ENCODE measurements at regions not wholly inside any gene's neighbourhood (a gene's known extent, or its start where the extent isn't known, plus 50 kb on each side); places are given as distances from the start of the nearest gene placed in this dataset.
A peak's percentile ranks its signal among the peaks of the same experiment; 100 is the strongest.

GRCh38 chr10:36114141-36114540 lies 472.0 kb upstream of the FZD8 start:
- intact Hi-C loops (cut with DNase I) = no loop called here

GRCh38 chr10:36111676-36112075 lies 469.6 kb upstream of the FZD8 start:
- TF ChIP-seq EP300 (IDR thresholded peaks at IDR 0.05) = no peak
- Histone ChIP-seq H3K4me3 (no peak overlapping the region), H3K4me1 (peaks cover 0 to 29% (median 18%) of the 10 kb centered on the region in 4 donors), H3K27ac (no peak overlapping the region), H3K27me3 (no peaks in the 10 kb centered on the region), H3K36me3 (no peaks in the 10 kb centered on the region), H3K9me3 (no peaks in the 10 kb centered on the region)
- intact Hi-C loops (cut with DNase I) = no loop called here
- no peak for DNase-seq
- WGBS, 2 donors = 75 to 81% methylated on average over 2 of the region's 2 CpGs

More at GRCh38 chr10:36114141-36114540, 472.0 kb upstream of the FZD8 start:
- TF ChIP-seq POLR2A (IDR thresholded peaks at IDR 0.05) (no peak), CTCF (IDR thresholded peaks at IDR 0.05) (no peak), EP300 (IDR thresholded peaks at IDR 0.05) (no peak), POLR2AphosphoS5 (IDR thresholded peaks at IDR 0.05) (no peak)
- Histone ChIP-seq H3K9me3 (no peaks in the 10 kb centered on the region), H3K4me1 (peaks cover 0 to 54% (median 43%) of the 10 kb centered on the region in 4 donors), H3K4me3 (no peak overlapping the region), H3K36me3 (no peaks in the 10 kb centered on the region), H3K27me3 (no peaks in the 10 kb centered on the region), H3K27ac (no peak overlapping the region)
- DNase-seq = no peak
- WGBS, 2 donors = 81 to 88% methylated on average over 1 of the region's 1 CpG

GRCh38 chr10:36110097-36110496 lies 468.0 kb upstream of the FZD8 start:
- no peaks in the 10 kb centered on the region for H3K27me3 ChIP-seq
- intact Hi-C loops (cut with DNase I) = no loop called here
- H3K9me3 ChIP-seq = no peaks in the 10 kb centered on the region
- no peak overlapping the region for H3K27ac ChIP-seq
- TF ChIP-seq EP300 (IDR thresholded peaks at IDR 0.05) = no peak
- TF ChIP-seq CTCF (IDR thresholded peaks at IDR 0.05) = no peak
- no peak for TF ChIP-seq POLR2AphosphoS5 (IDR thresholded peaks at IDR 0.05)
- TF ChIP-seq POLR2A (IDR thresholded peaks at IDR 0.05) = no peak
- peaks cover 0 to 13% (median 3%) of the 10 kb centered on the region in 4 donors for H3K4me1 ChIP-seq
- DNase-seq = no peak
- H3K36me3 ChIP-seq = no peaks in the 10 kb centered on the region
- H3K4me3 ChIP-seq = no peak overlapping the region
- 62 to 79% methylated on average over 1 of the region's 1 CpG for WGBS, 2 donors

- DNase-seq = no peak
- Histone ChIP-seq H3K9me3 (no peaks in the 10 kb centered on the region), H3K27me3 (no peaks in the 10 kb centered on the region), H3K27ac (no peak overlapping the region), H3K36me3 (no peaks in the 10 kb centered on the region), H3K4me3 (no peak overlapping the region), H3K4me1 (peaks cover 0 to 9% (median 0%) of the 10 kb centered on the region in 4 donors)
- 78 to 81% methylated on average over 3 of the region's 3 CpGs for WGBS, 2 donors
- TF ChIP-seq POLR2A (IDR thresholded peaks at IDR 0.05) (no peak), POLR2AphosphoS5 (IDR thresholded peaks at IDR 0.05) (no peak), EP300 (IDR thresholded peaks at IDR 0.05) (no peak), CTCF (IDR thresholded peaks at IDR 0.05) (no peak)
- intact Hi-C loops (cut with DNase I) = no loop called here
These were observed 467.4 kb upstream of the FZD8 start for GRCh38 chr10:36109399-36110023.

GRCh38 chr10:36097696-36098095 lies 455.6 kb upstream of the FZD8 start:
- intact Hi-C loops (cut with DNase I) = no loop called here
- TF ChIP-seq POLR2A (IDR thresholded peaks at IDR 0.05) (no peak), POLR2AphosphoS5 (IDR thresholded peaks at IDR 0.05) (peak in 1 of 4 donors; percentile 12)
- H3K9me3 ChIP-seq = peaks cover 0 to 3% (median 1%) of the 10 kb centered on the region in 4 donors

GRCh38 chr10:36096576-36096975 lies 454.5 kb upstream of the FZD8 start:
- Histone ChIP-seq H3K27me3 (no peaks in the 10 kb centered on the region), H3K4me1 (peaks cover 0 to 5% (median 0%) of the 10 kb centered on the region in 4 donors), H3K36me3 (no peaks in the 10 kb centered on the region), H3K4me3 (no peak overlapping the region), H3K27ac (no peak overlapping the region), H3K9me3 (peaks cover 0 to 2% (median 1%) of the 10 kb centered on the region in 4 donors)
- DNase-seq = no peak
- TF ChIP-seq EP300 (IDR thresholded peaks at IDR 0.05) (no peak), CTCF (IDR thresholded peaks at IDR 0.05) (no peak), POLR2AphosphoS5 (IDR thresholded peaks at IDR 0.05) (no peak), POLR2A (IDR thresholded peaks at IDR 0.05) (no peak)
- intact Hi-C loops (cut with DNase I) = no loop called here
- WGBS, 2 donors = 71 to 97% methylated on average over 2 of the region's 2 CpGs

More at GRCh38 chr10:36097696-36098095, 455.6 kb upstream of the FZD8 start:
- Histone ChIP-seq H3K4me3 (no peak overlapping the region), H3K4me1 (peaks cover 0 to 5% (median 0%) of the 10 kb centered on the region in 4 donors), H3K27me3 (no peaks in the 10 kb centered on the region), H3K36me3 (no peaks in the 10 kb centered on the region), H3K27ac (peak overlapping the region in 2 of 4 donors; percentile 3 to 9)
- WGBS, 2 donors = 48 to 79% methylated on average over 3 of the region's 3 CpGs
- DNase-seq = no peak
